T-cell (primary cell): ENCODE measurements at regions not wholly inside any gene's neighbourhood (a gene's known extent, or its start where the extent isn't known, plus 50 kb on each side); places are given as distances from the start of the nearest gene placed in this dataset.

ENCODE experiments used
- ATAC-seq, 4 experiments: fragments of 200-7000 bp in 3 of 4; fragments of 150-1000 bp in 1 of 4; cut with Tn5 transposase; replicated peaks in 1 of 4; 1 replicate in 3 of 4; 2 replicates in 1 of 4; pipeline ENCODE4 v1.10.0; 2021; ENCODE audit warnings: moderate library complexity in 3 of 4, mild to moderate bottlenecking in 2 of 4, moderate number of reproducible peaks in 1 of 4
- CTCF ChIA-PET, 2 donors: fragments of 300-600 bp; sonication (Branson Sonifier 250); formaldehyde crosslinking; loops; one replicate each; lab custom pipeline; 2022; ENCODE audit warnings: antibody characterized with exemption in 2 of 2; lab: Charles Lee
- POLR2A ChIA-PET, 2 donors: fragments of 300-600 bp; sonication (Branson Sonifier 250); formaldehyde crosslinking; loops; one replicate each; lab custom pipeline; 2022; ENCODE audit warnings: antibody characterized with exemption in 2 of 2; lab: Charles Lee
- DNase-seq, 35 experiments: peaks; one replicate each; pipeline versions ENCODE4 v3.0.0 to v3.0.0-alpha.2; 2013 to 2023
- H3K27ac ChIP-seq: one replicate; pipeline ENCODE4 v1.5.1; 2013; ENCODE audit warnings: low read length
- H3K27me3 ChIP-seq, 2 experiments: replicated peaks in 1 of 2; 1 replicate in 1 of 2; 2 replicates in 1 of 2; pipeline versions ENCODE4 v1.6.1 to v1.7.0; 2013; ENCODE audit warnings: low read length in 1 of 2, mixed read lengths in 1 of 2; ENCODE audit not compliant: control insufficient read depth in 2 of 2, insufficient read depth in 2 of 2; ENCODE audit errors: extremely low read depth in 1 of 2
- H3K36me3 ChIP-seq, 2 donors: 1 replicate in 1 of 2; 2 replicates in 1 of 2; pipeline versions ENCODE4 v1.6.1 to v1.7.0; 2013; ENCODE audit warnings: low read length in 1 of 2; ENCODE audit not compliant: control insufficient read depth in 2 of 2, insufficient read depth in 1 of 2; ENCODE audit errors: extremely low read depth in 1 of 2
- H3K4me1 ChIP-seq, 2 experiments: 1 replicate in 1 of 2; 2 replicates in 1 of 2; pipeline versions ENCODE4 v1.6.1 to v1.7.0; 2013; ENCODE audit warnings: low read length in 2 of 2, mixed read lengths in 1 of 2; ENCODE audit not compliant: insufficient read depth in 2 of 2, control insufficient read depth in 1 of 2; ENCODE audit errors: extremely low read depth in 1 of 2
- H3K4me3 ChIP-seq, 2 donors: 1 replicate in 1 of 2; 2 replicates in 1 of 2; pipeline versions ENCODE4 v1.5.1 to v1.7.0; 2013; ENCODE audit warnings: mild to moderate bottlenecking in 2 of 2, low read length in 1 of 2, moderate library complexity in 1 of 2; ENCODE audit not compliant: control insufficient read depth in 1 of 2; ENCODE audit errors: extremely low read depth in 1 of 2
- H3K9me3 ChIP-seq: 2 replicates; pipeline ENCODE4 v1.7.0; 2013
- H3K27ac Mint-ChIP-seq, 2 donors: one replicate each; pipeline ENCODE4 v1.8.0; 2020 to 2021; ENCODE audit warnings: mild to moderate bottlenecking in 2 of 2, mixed read lengths in 2 of 2
- H3K27me3 Mint-ChIP-seq, 2 donors: one replicate each; pipeline ENCODE4 v1.8.0; 2021 to 2022; ENCODE audit warnings: mixed read lengths in 2 of 2
- H3K36me3 Mint-ChIP-seq: one replicate; pipeline ENCODE4 v1.8.0; 2021; ENCODE audit warnings: mixed read lengths
- H3K4me1 Mint-ChIP-seq, 3 donors: one replicate each; pipeline ENCODE4 v1.8.0; 2020 to 2022; ENCODE audit warnings: mixed read lengths in 3 of 3, mild to moderate bottlenecking in 1 of 3
- H3K4me3 Mint-ChIP-seq, 3 donors: one replicate each; pipeline ENCODE4 v1.8.0; 2020 to 2022; ENCODE audit warnings: mild to moderate bottlenecking in 3 of 3, mixed read lengths in 3 of 3, moderate library complexity in 3 of 3
- H3K9me3 Mint-ChIP-seq, 3 donors: one replicate each; pipeline ENCODE4 v1.8.0; 2020 to 2022; ENCODE audit warnings: mixed read lengths in 3 of 3
- WGBS: methylation state at CpG from one replicate; pipeline ENCODE4 v1.1.5; 2013; ENCODE audit warnings: missing lambda C conversion rate; ENCODE audit not compliant: insufficient coverage; 5-methylcytosine and 5-hydroxymethylcytosine counted together

DNA sequence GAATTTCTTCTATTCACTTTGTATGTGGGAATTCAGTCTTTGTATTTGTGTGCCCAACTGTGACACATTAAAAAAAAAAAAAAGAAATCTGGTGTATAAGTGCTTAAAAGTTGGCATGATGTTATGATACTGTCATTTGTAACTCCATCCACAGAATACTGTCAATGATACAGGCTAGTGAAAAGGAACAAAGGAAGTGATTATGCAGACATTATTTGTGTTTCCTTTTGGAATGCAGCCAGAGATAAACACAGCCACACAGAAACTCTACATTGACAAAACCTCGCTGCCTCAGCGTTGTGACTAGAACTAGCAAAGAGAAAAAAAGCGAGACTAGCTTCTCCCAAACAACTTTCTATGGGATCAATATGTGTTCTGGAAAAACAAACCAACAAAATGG is 519.2 kb upstream of the AGTR1 start:
- Histone ChIP-seq H3K36me3 (no peaks in the 10 kb centered on the region), H3K4me1 (no peaks in the 10 kb centered on the region), H3K27ac (no peak overlapping the region), H3K4me3 (no peak overlapping the region), H3K27me3 (no peaks in the 10 kb centered on the region), H3K9me3 (no peaks in the 10 kb centered on the region)
- DNase-seq, result no peak
- H3K4me3 Mint-ChIP-seq, result no peak overlapping the region
- ChIA-PET POLR2A (interaction anchor here in 1 of 2 donors (0.6 kb wide), 1 partner anchor 250 kb away, joined by 3 read pairs; no protein-coding TSS in a partner anchor), CTCF (no interaction called here)
- no peaks in the 10 kb centered on the region for H3K36me3 Mint-ChIP-seq
- no peaks in the 10 kb centered on the region for H3K4me1 Mint-ChIP-seq
- no peaks in the 10 kb centered on the region for H3K27me3 Mint-ChIP-seq
- H3K27ac Mint-ChIP-seq, result no peak overlapping the region
- ATAC-seq, result no peak
- H3K9me3 Mint-ChIP-seq, result peaks cover 3 to 4% (median 3%) of the 10 kb centered on the region in 3 donors
- WGBS, result no CpG with 5 or more reads among the region's 3 CpGs

DNA sequence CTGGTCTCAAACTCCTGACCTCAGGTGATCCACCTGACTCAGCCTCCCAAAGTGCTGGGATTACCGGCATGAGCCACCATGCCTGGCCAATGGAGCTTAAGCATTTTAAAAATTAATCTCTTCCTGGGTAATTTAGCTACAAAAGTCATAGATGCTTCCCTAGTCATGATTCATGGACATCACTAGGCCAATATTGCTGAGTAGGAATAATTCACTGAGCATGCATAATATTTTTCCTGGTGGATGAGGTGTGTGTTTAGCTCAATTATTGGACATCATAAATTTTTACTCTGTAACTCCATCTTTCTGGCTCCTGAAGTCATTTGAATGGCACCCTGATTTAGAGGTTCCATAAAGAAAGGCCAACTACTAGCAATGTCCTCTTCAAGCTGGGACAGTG is 512.9 kb upstream of the AGTR1 start:
- POLR2A ChIA-PET, result no interaction called here
- no peak overlapping the region for H3K27ac ChIP-seq
- no peak for ATAC-seq
- Mint-ChIP-seq H3K36me3 (no peaks in the 10 kb centered on the region), H3K27me3 (no peaks in the 10 kb centered on the region), H3K4me1 (no peaks in the 10 kb centered on the region), H3K4me3 (no peak overlapping the region), H3K27ac (no peak overlapping the region), H3K9me3 (peaks cover 0 to 10% (median 5%) of the 10 kb centered on the region in 3 donors)
- H3K9me3 ChIP-seq, result no peaks in the 10 kb centered on the region
- 67% methylated on average over 1 of the region's 1 CpG for WGBS
- DNase-seq, result no peak
- no peaks in the 10 kb centered on the region for H3K27me3 ChIP-seq
- no peaks in the 10 kb centered on the region for H3K4me1 ChIP-seq
- CTCF ChIA-PET, result no interaction called here
- H3K4me3 ChIP-seq, result no peak overlapping the region
- no peaks in the 10 kb centered on the region for H3K36me3 ChIP-seq

DNA sequence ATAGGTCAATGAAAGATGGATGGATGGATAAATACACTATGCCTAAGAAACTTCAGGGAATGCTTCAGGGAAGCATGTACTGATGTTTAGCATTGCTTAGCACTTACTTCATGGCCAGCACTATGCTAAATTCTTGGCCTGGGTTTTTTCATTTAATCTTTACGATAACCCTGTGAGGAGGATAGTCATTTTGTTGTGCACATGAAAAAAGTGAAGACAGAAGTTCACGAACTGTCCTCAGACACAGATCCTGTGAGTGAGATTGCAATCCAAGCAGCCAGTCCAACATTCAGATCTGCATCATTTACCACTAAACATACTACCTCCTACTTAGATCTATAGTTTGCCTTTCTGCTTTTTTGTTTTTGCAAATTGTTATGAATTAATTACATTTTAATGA is 510.8 kb upstream of the AGTR1 start:
- CTCF ChIA-PET, result no interaction called here
- ATAC-seq (no peak), DNase-seq (no peak)
- no peaks in the 10 kb centered on the region for H3K36me3 Mint-ChIP-seq
- WGBS, result no CpG with 5 or more reads among the region's 2 CpGs
- H3K4me3 Mint-ChIP-seq, result no peak overlapping the region
- Histone ChIP-seq H3K4me1 (no peaks in the 10 kb centered on the region), H3K27me3 (no peaks in the 10 kb centered on the region), H3K36me3 (no peaks in the 10 kb centered on the region), H3K27ac (no peak overlapping the region), H3K9me3 (no peaks in the 10 kb centered on the region), H3K4me3 (no peak overlapping the region)
- no peaks in the 10 kb centered on the region for H3K27me3 Mint-ChIP-seq
- no peaks in the 10 kb centered on the region for H3K4me1 Mint-ChIP-seq
- H3K27ac Mint-ChIP-seq, result no peak overlapping the region
- H3K9me3 Mint-ChIP-seq, result peaks cover 2 to 7% (median 4%) of the 10 kb centered on the region in 3 donors
- POLR2A ChIA-PET, result no interaction called here

DNA sequence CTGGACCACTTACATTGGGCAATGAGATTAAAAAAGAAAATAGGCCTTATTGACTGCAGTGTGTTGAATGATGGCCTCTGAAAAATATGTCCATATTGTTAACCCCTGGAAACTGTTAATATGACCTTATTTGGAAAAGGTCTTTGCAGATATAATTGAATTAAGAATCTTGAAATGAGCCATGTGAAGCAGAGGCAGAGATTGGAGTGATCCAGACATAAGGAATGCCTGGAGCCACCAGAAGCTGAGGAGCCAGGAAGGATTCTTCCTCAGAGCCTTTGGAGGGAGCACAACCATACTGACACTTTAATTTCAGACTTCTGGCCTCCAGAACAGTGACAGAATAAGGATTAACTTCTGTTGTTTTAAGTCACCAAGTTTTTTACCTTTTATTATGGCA is 510.4 kb upstream of the AGTR1 start:
- ChIA-PET POLR2A (no interaction called here), CTCF (no interaction called here)
- Mint-ChIP-seq H3K9me3 (peaks cover 2 to 7% (median 4%) of the 10 kb centered on the region in 3 donors), H3K4me1 (no peaks in the 10 kb centered on the region), H3K4me3 (no peak overlapping the region), H3K27ac (no peak overlapping the region), H3K36me3 (no peaks in the 10 kb centered on the region), H3K27me3 (no peaks in the 10 kb centered on the region)
- ATAC-seq (no peak), DNase-seq (no peak)
- Histone ChIP-seq H3K27ac (no peak overlapping the region), H3K4me3 (no peak overlapping the region), H3K9me3 (no peaks in the 10 kb centered on the region), H3K36me3 (no peaks in the 10 kb centered on the region), H3K4me1 (no peaks in the 10 kb centered on the region), H3K27me3 (no peaks in the 10 kb centered on the region)

DNA sequence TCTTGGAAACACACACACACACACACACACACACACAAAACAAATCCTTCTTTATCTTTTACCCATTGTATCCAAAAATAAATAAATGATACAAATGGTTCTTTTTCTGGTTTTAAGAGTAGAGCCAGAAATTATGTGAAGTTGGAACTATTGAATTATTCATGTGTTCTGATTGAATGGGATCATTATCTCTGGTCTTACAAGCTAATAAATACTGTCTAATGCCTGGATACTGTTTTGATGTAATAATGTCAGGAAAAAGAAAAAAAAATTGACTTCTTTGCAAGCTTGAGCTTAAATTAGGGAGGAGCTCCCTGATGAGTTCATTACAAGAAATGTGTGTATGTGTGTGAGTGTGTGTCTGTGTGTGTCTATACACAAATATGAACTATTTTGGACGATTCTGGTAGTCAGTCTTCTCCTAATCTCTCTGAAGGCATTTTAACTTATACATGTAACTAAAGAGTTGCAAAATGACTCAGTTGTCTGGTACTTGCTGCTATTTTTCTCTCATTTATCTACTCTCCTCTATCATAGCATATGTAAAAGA is 507.2 kb upstream of the AGTR1 start:
- H3K4me3 Mint-ChIP-seq, result no peak overlapping the region
- H3K27me3 ChIP-seq, result no peaks in the 10 kb centered on the region
- no CpG with 5 or more reads among the region's 1 CpG for WGBS
- no peak overlapping the region for H3K27ac ChIP-seq
- H3K27ac Mint-ChIP-seq, result no peak overlapping the region
- ATAC-seq (no peak), DNase-seq (no peak)
- H3K9me3 ChIP-seq, result no peaks in the 10 kb centered on the region
- no peak overlapping the region for H3K4me3 ChIP-seq
- ChIA-PET POLR2A (no interaction called here), CTCF (no interaction called here)
- H3K4me1 Mint-ChIP-seq, result no peaks in the 10 kb centered on the region
- H3K9me3 Mint-ChIP-seq, result peaks cover 0 to 2% (median 0%) of the 10 kb centered on the region in 3 donors
- H3K27me3 Mint-ChIP-seq, result no peaks in the 10 kb centered on the region
- no peaks in the 10 kb centered on the region for H3K4me1 ChIP-seq
- H3K36me3 ChIP-seq, result no peaks in the 10 kb centered on the region
- H3K36me3 Mint-ChIP-seq, result no peaks in the 10 kb centered on the region

DNA sequence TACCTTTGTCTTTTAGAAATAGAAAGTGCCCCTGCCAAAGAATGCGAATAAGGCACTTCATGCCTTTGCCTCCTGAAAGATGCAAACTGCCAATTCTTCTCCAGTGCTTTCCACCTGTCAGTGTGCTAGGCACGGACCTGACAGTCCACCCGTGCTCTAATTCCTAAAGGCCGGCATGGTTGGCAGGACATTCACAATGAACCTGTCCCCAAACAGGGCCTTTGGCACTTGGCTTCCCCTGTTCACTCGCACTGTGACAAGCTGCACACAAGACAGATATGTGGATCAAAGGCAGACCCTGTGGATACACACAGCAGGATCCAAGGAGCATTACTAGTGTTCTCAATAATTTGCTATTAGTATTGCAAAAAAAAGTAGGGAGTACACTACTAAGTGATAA is 505.7 kb upstream of the AGTR1 start:
- H3K27ac Mint-ChIP-seq, result no peak overlapping the region
- H3K27me3 Mint-ChIP-seq, result no peaks in the 10 kb centered on the region

DNA sequence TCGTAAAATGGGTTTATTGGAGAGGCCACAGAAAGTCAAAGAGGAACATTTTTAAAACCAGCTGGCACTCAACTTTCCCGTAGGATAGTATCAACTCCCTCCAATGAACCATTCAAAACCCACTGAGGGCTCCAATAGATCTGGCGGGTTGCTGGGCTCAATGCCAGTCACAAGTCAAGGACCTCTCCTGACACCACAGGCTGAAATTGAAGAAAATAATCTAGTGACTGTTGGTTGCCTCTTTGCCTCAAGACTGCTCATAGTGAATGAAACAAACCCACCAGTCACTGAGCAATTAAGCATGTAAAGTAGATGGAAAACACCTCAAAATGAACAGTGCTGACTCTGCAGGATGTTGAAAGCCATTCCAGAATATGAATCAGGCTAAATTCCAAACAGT is 500.6 kb upstream of the AGTR1 start:
- no peak overlapping the region for H3K4me3 Mint-ChIP-seq
- H3K27me3 ChIP-seq, result no peaks in the 10 kb centered on the region
- H3K4me3 ChIP-seq, result no peak overlapping the region
- WGBS, result 80% methylated on average over 1 of the region's 3 CpGs
- no peaks in the 10 kb centered on the region for H3K4me1 Mint-ChIP-seq
- H3K27me3 Mint-ChIP-seq, result no peaks in the 10 kb centered on the region
- no peak for DNase-seq
- no peaks in the 10 kb centered on the region for H3K36me3 ChIP-seq
- H3K9me3 ChIP-seq, result no peaks in the 10 kb centered on the region
- H3K27ac Mint-ChIP-seq, result no peak overlapping the region
- no peak for ATAC-seq
- no peaks in the 10 kb centered on the region for H3K4me1 ChIP-seq
- CTCF ChIA-PET, result no interaction called here
- H3K36me3 Mint-ChIP-seq, result no peaks in the 10 kb centered on the region
- no peak overlapping the region for H3K27ac ChIP-seq
- peaks cover 6 to 17% (median 15%) of the 10 kb centered on the region in 3 donors for H3K9me3 Mint-ChIP-seq
- POLR2A ChIA-PET, result no interaction called here

More for the DNA sequence above, 505.7 kb upstream of the AGTR1 start:
- Mint-ChIP-seq H3K36me3 (no peaks in the 10 kb centered on the region), H3K4me3 (no peak overlapping the region), H3K4me1 (no peaks in the 10 kb centered on the region), H3K9me3 (peaks cover 0 to 7% (median 0%) of the 10 kb centered on the region in 3 donors)
- Histone ChIP-seq H3K4me3 (no peak overlapping the region), H3K9me3 (no peaks in the 10 kb centered on the region), H3K27me3 (no peaks in the 10 kb centered on the region), H3K36me3 (no peaks in the 10 kb centered on the region), H3K4me1 (no peaks in the 10 kb centered on the region), H3K27ac (no peak overlapping the region)
- ChIA-PET POLR2A (interaction anchor here in 1 of 2 donors (0.6 kb wide), 1 partner anchor 17 kb away, joined by 8 read pairs; no protein-coding TSS in a partner anchor), CTCF (no interaction called here)
- ATAC-seq, result no peak
- 75% methylated on average over 5 of the region's 5 CpGs for WGBS
- no peak for DNase-seq
